ENCODE measurements at regions not wholly inside any gene's neighbourhood (a gene's known extent, or its start where the extent isn't known, plus 50 kb on each side); places are given as distances from the start of the nearest gene placed in this dataset.
"Not testable (repeated sequence)": the region's sequence is repeated elsewhere in the genome, so short reads cannot be mapped to it uniquely, and the experiment has no call there.

DNA sequence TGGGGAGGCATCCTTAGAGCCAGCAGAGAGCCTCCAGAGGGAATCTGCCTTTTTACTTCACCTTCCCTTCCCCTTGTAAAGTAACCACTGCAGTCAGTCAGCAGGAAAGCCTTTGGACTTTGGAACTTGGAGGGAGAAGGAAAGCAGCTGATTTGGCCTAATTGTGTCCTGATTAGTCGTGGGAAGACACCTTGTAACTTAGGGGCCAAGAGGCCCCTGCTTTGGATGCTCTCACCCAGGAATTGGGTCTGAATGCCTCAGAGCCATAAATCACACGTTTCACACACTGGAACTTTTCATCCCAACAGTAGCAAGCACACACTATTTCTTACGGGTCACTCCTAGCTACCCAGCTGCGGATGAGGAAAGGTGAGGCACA, 81.0 kb upstream of the PPM1B start:
- POLR2A ChIA-PET = no interaction called here
- no peaks in the 10 kb centered on the region for H3K36me3 ChIP-seq (ENCODE audit: control insufficient read depth, insufficient read depth, low read length)
- ATAC-seq (peak; percentile 39), DNase-seq (ENCODE audit: low read depth, low spot score) (no peak)
- H3K4me1 ChIP-seq (ENCODE audit: control insufficient read depth, insufficient read depth, low read length) = peaks cover 8% of the 10 kb centered on the region
- peak overlapping the region; percentile 69 for H3K27ac ChIP-seq (ENCODE audit: low read length)
- in situ Hi-C loops (cut with HindIII; ENCODE audit: low pct_unique_long_range_greater_than_20kb, low sequenced_read_pairs) (no loop called here), intact Hi-C loops (cut with micrococcal nuclease; ENCODE audit: unreplicated experiment) (loop anchor here (5.0 to 10.0 kb wide), 3 partner anchors 77 to 257 kb away; partner anchors contain the start of gene PPM1B)
- BruUV-seq (replicated peaks) = no TSS peak
- H3K27me3 ChIP-seq (ENCODE audit: control insufficient read depth, insufficient read depth, low read length) = no peaks in the 10 kb centered on the region
- no peaks in the 10 kb centered on the region for H3K9me3 ChIP-seq (ENCODE audit: control insufficient read depth, insufficient read depth, low read depth, low read length)
- CTCF ChIA-PET = no interaction called here
- peak overlapping the region; percentile 50 to 79 for H3K4me3 ChIP-seq (ENCODE audit: low read depth in 2 of 2, low read length in 2 of 2)
- TF ChIP-seq SIN3A (IDR thresholded peaks at IDR 0.05; ENCODE audit: borderline replicate concordance, insufficient read depth, low read depth, low read length) = no peak
- TF ChIP-seq TCF7L2 (IDR thresholded peaks at IDR 0.05; ENCODE audit: low read depth, low read length) = no peak
- TF ChIP-seq POLR2AphosphoS5 (IDR thresholded peaks at IDR 0.05; ENCODE audit: low read depth, low read length) = no peak
- TF ChIP-seq, protein P1, sequence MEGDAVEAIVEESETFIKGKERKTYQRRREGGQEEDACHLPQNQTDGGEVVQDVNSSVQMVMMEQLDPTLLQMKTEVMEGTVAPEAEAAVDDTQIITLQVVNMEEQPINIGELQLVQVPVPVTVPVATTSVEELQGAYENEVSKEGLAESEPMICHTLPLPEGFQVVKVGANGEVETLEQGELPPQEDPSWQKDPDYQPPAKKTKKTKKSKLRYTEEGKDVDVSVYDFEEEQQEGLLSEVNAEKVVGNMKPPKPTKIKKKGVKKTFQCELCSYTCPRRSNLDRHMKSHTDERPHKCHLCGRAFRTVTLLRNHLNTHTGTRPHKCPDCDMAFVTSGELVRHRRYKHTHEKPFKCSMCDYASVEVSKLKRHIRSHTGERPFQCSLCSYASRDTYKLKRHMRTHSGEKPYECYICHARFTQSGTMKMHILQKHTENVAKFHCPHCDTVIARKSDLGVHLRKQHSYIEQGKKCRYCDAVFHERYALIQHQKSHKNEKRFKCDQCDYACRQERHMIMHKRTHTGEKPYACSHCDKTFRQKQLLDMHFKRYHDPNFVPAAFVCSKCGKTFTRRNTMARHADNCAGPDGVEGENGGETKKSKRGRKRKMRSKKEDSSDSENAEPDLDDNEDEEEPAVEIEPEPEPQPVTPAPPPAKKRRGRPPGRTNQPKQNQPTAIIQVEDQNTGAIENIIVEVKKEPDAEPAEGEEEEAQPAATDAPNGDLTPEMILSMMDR (IDR thresholded peaks at IDR 0.05) = no peak
- no peak for TF ChIP-seq REST (IDR thresholded peaks at IDR 0.05; ENCODE audit: insufficient read depth in 1 of 2, low read depth in 2 of 2, low read length in 1 of 2)

DNA sequence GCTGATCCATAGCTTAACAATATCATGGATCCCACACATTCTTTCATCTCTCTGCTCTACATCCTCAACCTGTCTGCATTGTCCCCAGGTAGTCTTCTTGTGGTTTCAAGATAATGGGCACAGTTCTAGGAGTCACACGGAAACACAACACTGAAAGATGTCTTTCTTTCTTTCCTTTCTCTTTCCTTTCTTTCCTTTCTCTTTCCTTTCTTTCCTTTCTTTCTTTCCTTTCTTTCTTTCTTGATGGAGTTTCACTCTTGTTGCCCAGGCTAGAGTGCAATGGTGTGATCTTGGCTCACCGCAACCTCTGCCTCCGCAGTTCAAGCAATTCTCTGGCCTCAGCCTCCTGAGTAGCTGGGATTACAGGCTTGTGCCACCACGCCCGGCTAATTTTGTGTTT, 76.2 kb upstream of the PPM1B start:
- CTCF ChIA-PET; ATAC-seq; H3K27ac ChIP-seq (ENCODE audit: low read length); H3K4me1 ChIP-seq (ENCODE audit: control insufficient read depth, insufficient read depth, low read length); H3K36me3 ChIP-seq (ENCODE audit: control insufficient read depth, insufficient read depth, low read length); H3K27me3 ChIP-seq (ENCODE audit: control insufficient read depth, insufficient read depth, low read length); H3K4me3 ChIP-seq (ENCODE audit: low read depth in 2 of 2, low read length in 2 of 2); BruUV-seq (replicated peaks); POLR2A ChIA-PET; intact Hi-C loops (cut with micrococcal nuclease; ENCODE audit: unreplicated experiment); DNase-seq (ENCODE audit: low read depth, low spot score); H3K9me3 ChIP-seq (ENCODE audit: control insufficient read depth, insufficient read depth, low read depth, low read length); in situ Hi-C loops (cut with HindIII; ENCODE audit: low pct_unique_long_range_greater_than_20kb, low sequenced_read_pairs): not testable (repeated sequence)

DNA sequence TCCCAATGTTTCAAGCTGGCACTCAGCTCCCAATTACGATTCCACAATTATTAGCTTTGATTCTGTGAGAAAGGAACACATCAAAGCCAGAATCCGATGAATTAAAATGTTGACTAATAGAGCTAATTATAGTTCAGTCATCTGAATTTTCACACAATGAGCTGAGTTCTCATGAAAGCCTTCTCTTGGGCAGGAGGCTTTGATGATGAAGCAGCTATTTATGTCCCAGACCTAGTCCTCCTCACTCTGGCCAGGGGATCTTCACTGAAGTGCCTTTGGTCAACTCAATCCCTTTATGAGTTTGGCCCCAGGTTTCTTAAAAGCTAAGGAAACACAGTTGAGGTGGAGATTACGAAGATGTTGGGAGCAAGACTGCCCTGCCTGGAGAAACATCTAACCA, 74.7 kb upstream of the PPM1B start:
- H3K36me3 ChIP-seq (ENCODE audit: control insufficient read depth, insufficient read depth, low read length) = no peaks in the 10 kb centered on the region
- no peak for TF ChIP-seq POLR2AphosphoS5 (IDR thresholded peaks at IDR 0.05; ENCODE audit: low read depth, low read length)
- no peak for TF ChIP-seq SIN3A (IDR thresholded peaks at IDR 0.05; ENCODE audit: borderline replicate concordance, insufficient read depth, low read depth, low read length)
- TF ChIP-seq TCF7L2 (IDR thresholded peaks at IDR 0.05; ENCODE audit: low read depth, low read length) = no peak
- TF ChIP-seq REST (IDR thresholded peaks at IDR 0.05; ENCODE audit: insufficient read depth in 1 of 2, low read depth in 2 of 2, low read length in 1 of 2) = no peak
- TF ChIP-seq, protein P1 (IDR thresholded peaks at IDR 0.05) = no peak
- intact Hi-C loops (cut with micrococcal nuclease; ENCODE audit: unreplicated experiment) = no loop called here
- no peaks in the 10 kb centered on the region for H3K4me1 ChIP-seq (ENCODE audit: control insufficient read depth, insufficient read depth, low read length)
- BruUV-seq (replicated peaks) = no TSS peak
- H3K27ac ChIP-seq (ENCODE audit: low read length) = no peak overlapping the region
- CTCF ChIA-PET = no interaction called here
- ATAC-seq = no peak
- H3K27me3 ChIP-seq (ENCODE audit: control insufficient read depth, insufficient read depth, low read length) = no peaks in the 10 kb centered on the region
- POLR2A ChIA-PET = no interaction called here
- in situ Hi-C loops (cut with HindIII; ENCODE audit: low pct_unique_long_range_greater_than_20kb, low sequenced_read_pairs) = no loop called here
- DNase-seq (ENCODE audit: low read depth, low spot score) = no peak
- H3K4me3 ChIP-seq (ENCODE audit: low read depth in 2 of 2, low read length in 2 of 2) = no peak overlapping the region
- H3K9me3 ChIP-seq (ENCODE audit: control insufficient read depth, insufficient read depth, low read depth, low read length) = no peaks in the 10 kb centered on the region
